Heart left ventricle (tissue), 16 donors: ENCODE measurements at regions not wholly inside any gene's neighbourhood (a gene's known extent, or its start where the extent isn't known, plus 50 kb on each side); places are given as distances from the start of the nearest gene placed in this dataset.

ENCODE experiments used
- ATAC-seq, 4 donors: fragments of 200-7000 bp; cut with Tn5 transposase; one replicate each; pipeline ENCODE4 v1.9.1; 2020 to 2022; ENCODE audit warnings: moderate library complexity in 4 of 4, mild to moderate bottlenecking in 3 of 4, moderate number of reproducible peaks in 1 of 4
- DNase-seq, 5 donors: peaks; one replicate each; pipeline ENCODE4 v3.0.0-alpha.2; 2020
- H3K27ac ChIP-seq, 12 donors: fragments of 200-600 bp; sonication (generic) in 4 of 12; one replicate each; pipeline versions ENCODE4 v1.5.0 to v1.8.0; 2016 to 2022; ENCODE audit warnings: mild to moderate bottlenecking in 2 of 12
- H3K27me3 ChIP-seq, 9 donors: fragments of 200-600 bp; sonication (generic) in 2 of 9; one replicate each; pipeline versions ENCODE4 v1.5.1 to v1.8.0; 2016 to 2022; ENCODE audit warnings: mild to moderate bottlenecking in 3 of 9
- H3K36me3 ChIP-seq, 9 donors: fragments of 200-600 bp; sonication (generic) in 2 of 9; one replicate each; pipeline versions ENCODE4 v1.5.0 to v1.8.0; 2018 to 2022; ENCODE audit warnings: mild to moderate bottlenecking in 2 of 9
- H3K4me1 ChIP-seq, 12 donors: fragments of 200-600 bp; sonication (generic) in 4 of 12; one replicate each; pipeline versions ENCODE4 v1.5.0 to v1.8.0; 2016 to 2022; ENCODE audit warnings: mild to moderate bottlenecking in 3 of 12
- H3K4me3 ChIP-seq, 12 donors: fragments of 200-600 bp; sonication (generic) in 4 of 12; one replicate each; pipeline versions ENCODE4 v1.5.0 to v1.8.0; 2017 to 2022; ENCODE audit warnings: mild to moderate bottlenecking in 9 of 12, moderate library complexity in 4 of 12
- H3K9me3 ChIP-seq, 12 donors: fragments of 200-600 bp; sonication (generic) in 4 of 12; one replicate each; pipeline versions ENCODE4 v1.5.0 to v1.8.0; 2016 to 2022; ENCODE audit warnings: mild to moderate bottlenecking in 1 of 12
- POLR2A ChIP-seq, 2 donors: fragments of 450-650 bp; IDR thresholded peaks; one replicate each; pipeline ENCODE4 v1.6.1; 2017; ENCODE audit warnings: antibody characterized with exemption in 2 of 2, mild to moderate bottlenecking in 2 of 2, moderate library complexity in 2 of 2
- WGBS, 4 donors: extraction: QIAGEN DNeasy Blood & Tissue Kit in 2 of 4; methylation state at CpG; one replicate each; pipeline versions ENCODE4 v1.1.5 to v1.1.7; 2013 to 2018; 5-methylcytosine and 5-hydroxymethylcytosine counted together
- intact Hi-C, 10 donors: fragments of 100-400 bp; cut with DNase I; formaldehyde crosslinking; loops; one replicate each; pipeline versions ENCODE4 v1.11.1 to v1.14.2; 2022
- TF ChIP-seq, protein P1 (sequence below), 12 donors: fragments of 200-600 bp; sonication (generic) in 4 of 12; IDR thresholded peaks; one replicate each; pipeline versions ENCODE4 v1.5.0 to v1.8.0; 2018 to 2022; ENCODE audit warnings: antibody characterized with exemption in 12 of 12, mild to moderate bottlenecking in 5 of 12
- donor health status: ischemic (EF 13 %, LVEDD 7.1; RV severe dilation, severe dysfunction).
- donor health status: healthy with polysubstance abuse.
- donor health status: DM: no; HTN: yes; CAD: no.
- donor health status: DM: no; HTN: no; CAD: no.
- donor health status: ischemic (EF 25% LVEDD 6.9; RV normal size, moderate dysfunction).
- donor health status: ischemic (EF 25% LVEDD 5.7; RV mildly dilated, moderate dysfunction).
- donor health status: healthy.
- donor health status: DM: yes; HTN: yes; CAD: no.
- donor health status: ischemic (EF 35%, LVEDD 5.7; RV mildly dilated, moderate dysfunction).
- donor health status: nonischemic (EF 11% LVEDD 7.7; RV severe dilation, severe dysfunction).
- donor health status: DM: yes; HTN: yes; CAD: no.
- donor health status: PGD.
- donor health status: ischemic (EF 29% LVEDD 5.4; RV normal size, mild dysfunction).
- donor health status: nonischemic (EF 23%, LVEDD 6.1; RV moderate dilation, normal function).

DNA sequence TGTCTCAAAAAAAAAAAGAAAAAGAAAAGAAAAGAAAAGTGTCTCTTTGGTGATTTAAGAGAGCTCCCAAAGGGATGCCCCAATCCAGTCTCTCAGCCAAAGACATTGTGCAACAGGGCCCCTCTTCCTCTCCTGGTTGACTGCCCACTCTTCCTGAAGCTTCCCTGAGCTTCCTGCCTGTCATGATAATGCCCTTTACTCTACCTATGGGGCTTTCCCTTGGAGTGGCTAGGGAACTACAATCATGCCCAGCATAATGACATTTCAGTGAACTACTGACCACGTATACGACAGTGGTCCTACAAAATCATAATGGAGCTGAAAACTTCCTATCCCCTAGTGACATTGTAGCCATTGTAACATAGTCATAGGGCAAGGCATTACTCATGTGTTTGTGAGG is 118.0 kb downstream of the RASSF10 start:
- Histone ChIP-seq H3K27ac (no peak overlapping the region), H3K9me3 (peaks cover 0 to 26% (median 2%) of the 10 kb centered on the region in 12 donors), H3K4me3 (no peak overlapping the region), H3K36me3 (no peaks in the 10 kb centered on the region), H3K27me3 (peaks cover 0 to 3% (median 0%) of the 10 kb centered on the region in 9 donors), H3K4me1 (no peaks in the 10 kb centered on the region)
- TF ChIP-seq POLR2A (IDR thresholded peaks at IDR 0.05): no peak
- TF ChIP-seq, protein P1, sequence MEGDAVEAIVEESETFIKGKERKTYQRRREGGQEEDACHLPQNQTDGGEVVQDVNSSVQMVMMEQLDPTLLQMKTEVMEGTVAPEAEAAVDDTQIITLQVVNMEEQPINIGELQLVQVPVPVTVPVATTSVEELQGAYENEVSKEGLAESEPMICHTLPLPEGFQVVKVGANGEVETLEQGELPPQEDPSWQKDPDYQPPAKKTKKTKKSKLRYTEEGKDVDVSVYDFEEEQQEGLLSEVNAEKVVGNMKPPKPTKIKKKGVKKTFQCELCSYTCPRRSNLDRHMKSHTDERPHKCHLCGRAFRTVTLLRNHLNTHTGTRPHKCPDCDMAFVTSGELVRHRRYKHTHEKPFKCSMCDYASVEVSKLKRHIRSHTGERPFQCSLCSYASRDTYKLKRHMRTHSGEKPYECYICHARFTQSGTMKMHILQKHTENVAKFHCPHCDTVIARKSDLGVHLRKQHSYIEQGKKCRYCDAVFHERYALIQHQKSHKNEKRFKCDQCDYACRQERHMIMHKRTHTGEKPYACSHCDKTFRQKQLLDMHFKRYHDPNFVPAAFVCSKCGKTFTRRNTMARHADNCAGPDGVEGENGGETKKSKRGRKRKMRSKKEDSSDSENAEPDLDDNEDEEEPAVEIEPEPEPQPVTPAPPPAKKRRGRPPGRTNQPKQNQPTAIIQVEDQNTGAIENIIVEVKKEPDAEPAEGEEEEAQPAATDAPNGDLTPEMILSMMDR (IDR thresholded peaks at IDR 0.05): no peak
- intact Hi-C loops: no loop called here
- WGBS, 4 donors: 85 to 90% (median 86%) methylated on average over 2 of the region's 2 CpGs
- no peak for DNase-seq
- no peak for ATAC-seq

DNA sequence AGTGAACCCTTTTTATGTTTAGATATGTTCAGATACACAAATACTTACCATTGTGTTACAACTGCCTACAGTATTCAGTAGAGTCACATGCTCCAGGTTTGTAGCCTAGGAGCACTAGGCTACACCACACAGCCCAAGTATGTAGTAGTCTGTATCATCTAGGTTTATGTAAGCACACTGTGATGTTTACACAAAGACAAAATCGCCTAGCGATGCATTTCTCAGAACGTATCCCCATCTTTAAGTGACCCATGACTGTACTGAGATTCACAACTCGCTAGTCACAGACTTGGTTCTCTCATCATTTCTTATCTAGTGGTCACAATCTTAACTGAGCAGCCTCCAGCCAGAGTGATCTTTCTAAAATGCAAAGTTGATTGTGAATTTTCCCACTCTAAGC is 119.2 kb downstream of the RASSF10 start:
- Histone ChIP-seq H3K9me3 (peaks cover 0 to 18% (median 0%) of the 10 kb centered on the region in 12 donors), H3K27me3 (peaks cover 0 to 3% (median 0%) of the 10 kb centered on the region in 9 donors), H3K4me3 (no peak overlapping the region), H3K36me3 (no peaks in the 10 kb centered on the region), H3K4me1 (no peaks in the 10 kb centered on the region), H3K27ac (no peak overlapping the region)
- WGBS, 4 donors: 92 to 97% (median 94%) methylated on average over 4 of the region's 4 CpGs
- no peak for ATAC-seq
- intact Hi-C loops: no loop called here
- TF ChIP-seq, protein P1 (IDR thresholded peaks at IDR 0.05): no peak
- TF ChIP-seq POLR2A (IDR thresholded peaks at IDR 0.05): no peak
- DNase-seq: no peak

DNA sequence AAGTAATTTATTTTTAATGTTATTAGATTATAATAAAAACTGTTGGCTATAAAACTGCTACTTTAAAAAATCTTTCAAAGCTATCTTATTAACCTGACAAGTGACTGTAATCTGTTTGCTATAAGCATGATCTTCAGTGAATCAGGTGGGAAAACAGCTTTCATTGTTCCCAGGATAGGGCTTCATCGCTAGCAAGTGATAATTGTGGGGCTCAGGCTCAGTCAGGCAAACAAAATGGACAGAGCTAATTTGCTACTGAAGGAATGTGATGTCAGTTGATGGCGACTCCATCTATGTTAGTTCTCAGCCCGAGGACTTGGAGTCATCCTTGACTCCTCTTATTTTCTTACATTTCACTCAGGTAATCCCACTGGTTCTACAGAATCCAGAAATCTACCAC is 125.0 kb downstream of the RASSF10 start:
- H3K4me1 ChIP-seq: peaks cover 0 to 8% (median 0%) of the 10 kb centered on the region in 12 donors
- WGBS, 4 donors: 75 to 89% (median 87%) methylated on average over 3 of the region's 3 CpGs

DNA sequence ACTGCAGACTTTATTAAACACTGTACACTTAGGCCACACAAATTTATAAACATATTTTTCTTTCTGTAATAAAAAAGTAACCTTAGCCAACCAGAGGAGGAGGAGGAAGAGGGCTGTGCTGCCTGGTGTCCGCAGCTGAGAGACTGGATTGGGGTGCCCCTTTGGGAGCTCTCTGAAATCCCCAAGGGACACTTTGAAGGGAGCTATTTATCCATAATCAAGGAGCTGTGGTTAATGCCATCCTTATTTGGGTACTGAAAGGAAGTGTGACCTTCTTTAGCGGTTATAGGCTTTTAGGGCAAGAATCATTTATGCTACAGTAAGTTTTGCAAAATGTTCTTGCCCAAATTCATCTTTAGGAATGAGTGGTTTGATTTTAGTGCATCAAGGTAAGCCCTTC is 125.8 kb downstream of the RASSF10 start:
- H3K36me3 ChIP-seq: no peaks in the 10 kb centered on the region
- ATAC-seq (no peak), DNase-seq (no peak)
- TF ChIP-seq POLR2A (IDR thresholded peaks at IDR 0.05): no peak
- TF ChIP-seq, protein P1 (IDR thresholded peaks at IDR 0.05): no peak
- H3K9me3 ChIP-seq: peaks cover 0 to 16% (median 0%) of the 10 kb centered on the region in 12 donors
- intact Hi-C loops: no loop called here
- WGBS, 4 donors: 82 to 96% (median 91%) methylated on average over 2 of the region's 2 CpGs
- H3K4me3 ChIP-seq: no peak overlapping the region
- H3K4me1 ChIP-seq: peaks cover 0 to 8% (median 0%) of the 10 kb centered on the region in 12 donors
- H3K27ac ChIP-seq: no peak overlapping the region
- peaks cover 0 to 4% (median 0%) of the 10 kb centered on the region in 9 donors for H3K27me3 ChIP-seq

More for the DNA sequence above, 125.0 kb downstream of the RASSF10 start:
- no peak overlapping the region for H3K27ac ChIP-seq
- no peak for TF ChIP-seq POLR2A (IDR thresholded peaks at IDR 0.05)
- TF ChIP-seq, protein P1 (IDR thresholded peaks at IDR 0.05): no peak
- H3K9me3 ChIP-seq: peaks cover 0 to 16% (median 0%) of the 10 kb centered on the region in 12 donors
- intact Hi-C loops: no loop called here
- H3K27me3 ChIP-seq: peaks cover 0 to 4% (median 0%) of the 10 kb centered on the region in 9 donors
- no peak for ATAC-seq
- no peak overlapping the region for H3K4me3 ChIP-seq
- no peaks in the 10 kb centered on the region for H3K36me3 ChIP-seq
- DNase-seq: no peak
